MCF 10A (cell line): ENCODE measurements at regions not wholly inside any gene's neighbourhood (a gene's known extent, or its start where the extent isn't known, plus 50 kb on each side); places are given as distances from the start of the nearest gene placed in this dataset.

Experiments
- BruUV-seq: library from RNA; stranded (reverse); fragments of 400-500 nt; replicated peaks from 2 replicates; lab custom pipeline; 2021; lab: Mats Ljungman, UMichigan
- CTCF ChIA-PET: fragments of 300-600 bp; sonication (Branson Sonifier 250); formaldehyde crosslinking; extraction: SDS; loops from one replicate; lab custom pipeline; 2021; ENCODE audit warnings: antibody characterized with exemption, inconsistent platforms; lab: Yijun Ruan, JAX
- POLR2A ChIA-PET: fragments of 300-600, 350-650 bp; sonication (Branson Sonifier 250); formaldehyde crosslinking; extraction: SDS; loops from one replicate; lab custom pipeline; 2020; ENCODE audit warnings: antibody characterized with exemption, inconsistent platforms; lab: Yijun Ruan, JAX
- DNase-seq: peaks from one replicate; pipeline ENCODE4 v3.0.0-alpha.2; 2018; ENCODE audit not compliant: unreplicated experiment
- H3K27ac Mint-ChIP-seq: one replicate; pipeline ENCODE4 v1.8.0; 2022; ENCODE audit warnings: mild to moderate bottlenecking, low read depth, mixed read lengths; ENCODE audit not compliant: unreplicated experiment
- H3K27me3 Mint-ChIP-seq: one replicate; pipeline ENCODE4 v1.8.0; 2022; ENCODE audit warnings: mixed read lengths; ENCODE audit not compliant: insufficient read depth, unreplicated experiment
- H3K36me3 Mint-ChIP-seq: one replicate; pipeline ENCODE4 v1.8.0; 2022; ENCODE audit warnings: mild to moderate bottlenecking, moderate library complexity, mixed read lengths; ENCODE audit not compliant: insufficient read depth, unreplicated experiment
- H3K4me1 Mint-ChIP-seq: one replicate; pipeline ENCODE4 v1.8.0; 2022; ENCODE audit warnings: mixed read lengths; ENCODE audit not compliant: insufficient read depth, unreplicated experiment
- H3K4me3 Mint-ChIP-seq: one replicate; pipeline ENCODE4 v1.8.0; 2022; ENCODE audit warnings: mild to moderate bottlenecking, moderate library complexity, mixed read lengths; ENCODE audit not compliant: unreplicated experiment
- H3K9me3 Mint-ChIP-seq: one replicate; pipeline ENCODE4 v1.8.0; 2022; ENCODE audit warnings: mixed read lengths; ENCODE audit not compliant: unreplicated experiment
- intact Hi-C: fragments of 100-400 bp; cut with micrococcal nuclease; formaldehyde crosslinking; loops from 2 replicates; pipeline ENCODE4 v1.14.1; 2022
- TF ChIP-seq, protein P1 (sequence below): fragments of 200-600 bp; IDR thresholded peaks from one replicate; pipeline ENCODE4 v1.8.0; 2022; ENCODE audit warnings: antibody characterized with exemption, mild to moderate bottlenecking; ENCODE audit not compliant: unreplicated experiment

DNA sequence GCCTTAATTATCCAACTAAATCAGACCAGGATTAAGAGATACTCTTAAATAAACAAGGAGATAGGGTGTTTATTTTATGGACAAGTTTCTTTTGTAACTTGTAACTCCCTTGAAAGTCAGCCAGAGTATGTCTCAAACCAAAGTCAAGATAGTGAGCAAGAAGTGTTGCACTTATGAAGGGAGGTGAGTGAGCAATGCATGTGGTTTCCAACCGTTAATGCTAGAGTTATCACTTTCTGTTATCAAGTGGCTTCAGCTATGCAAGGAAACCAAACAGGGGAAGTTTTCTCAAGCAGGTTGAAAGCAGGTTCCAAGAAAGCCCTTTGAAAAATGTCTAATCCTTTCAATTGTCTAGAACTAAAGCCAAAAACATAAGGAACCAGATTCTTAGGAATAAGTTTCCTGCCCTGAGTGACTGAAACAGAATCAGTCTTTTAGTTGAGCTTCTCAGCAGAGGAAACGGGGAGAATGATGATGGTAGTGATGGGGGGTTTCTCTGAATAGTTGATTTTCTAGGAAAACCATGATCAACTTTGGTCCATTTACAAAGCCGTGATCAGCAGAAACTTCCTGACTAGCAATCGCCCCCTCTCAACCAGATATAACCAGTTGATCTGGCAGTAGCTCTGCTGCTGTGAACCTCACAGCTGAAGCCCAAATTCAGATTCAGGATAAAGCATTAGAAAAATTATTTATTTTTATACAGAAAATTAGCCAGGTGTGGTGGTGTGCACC lies 128.4 kb downstream of the DAD1 start:
- TF ChIP-seq, protein P1, sequence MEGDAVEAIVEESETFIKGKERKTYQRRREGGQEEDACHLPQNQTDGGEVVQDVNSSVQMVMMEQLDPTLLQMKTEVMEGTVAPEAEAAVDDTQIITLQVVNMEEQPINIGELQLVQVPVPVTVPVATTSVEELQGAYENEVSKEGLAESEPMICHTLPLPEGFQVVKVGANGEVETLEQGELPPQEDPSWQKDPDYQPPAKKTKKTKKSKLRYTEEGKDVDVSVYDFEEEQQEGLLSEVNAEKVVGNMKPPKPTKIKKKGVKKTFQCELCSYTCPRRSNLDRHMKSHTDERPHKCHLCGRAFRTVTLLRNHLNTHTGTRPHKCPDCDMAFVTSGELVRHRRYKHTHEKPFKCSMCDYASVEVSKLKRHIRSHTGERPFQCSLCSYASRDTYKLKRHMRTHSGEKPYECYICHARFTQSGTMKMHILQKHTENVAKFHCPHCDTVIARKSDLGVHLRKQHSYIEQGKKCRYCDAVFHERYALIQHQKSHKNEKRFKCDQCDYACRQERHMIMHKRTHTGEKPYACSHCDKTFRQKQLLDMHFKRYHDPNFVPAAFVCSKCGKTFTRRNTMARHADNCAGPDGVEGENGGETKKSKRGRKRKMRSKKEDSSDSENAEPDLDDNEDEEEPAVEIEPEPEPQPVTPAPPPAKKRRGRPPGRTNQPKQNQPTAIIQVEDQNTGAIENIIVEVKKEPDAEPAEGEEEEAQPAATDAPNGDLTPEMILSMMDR, result no peak
- Mint-ChIP-seq H3K4me1 (no peaks in the 10 kb centered on the region), H3K4me3 (no peak overlapping the region), H3K9me3 (no peaks in the 10 kb centered on the region), H3K27me3 (peaks cover 35% of the 10 kb centered on the region), H3K36me3 (no peaks in the 10 kb centered on the region), H3K27ac (no peak overlapping the region)
- no TSS peak for BruUV-seq
- ChIA-PET POLR2A (no interaction called here), CTCF (interaction anchor here (0.8 to 4.5 kb wide), 4 partner anchors 12 to 140 kb away, joined by 3 to 33 read pairs (median 4); no protein-coding TSS in a partner anchor)
- no peak for DNase-seq
- intact Hi-C loops, result no loop called here

- intact Hi-C loops, result no loop called here
- ChIA-PET POLR2A (no interaction called here), CTCF (interaction anchor here (0.6 to 4.5 kb wide), 6 partner anchors 9 to 1443 kb away, joined by 3 to 33 read pairs (median 4); no protein-coding TSS in a partner anchor)
- Mint-ChIP-seq H3K4me3 (no peak overlapping the region), H3K9me3 (no peaks in the 10 kb centered on the region), H3K27me3 (peaks cover 52% of the 10 kb centered on the region), H3K4me1 (no peaks in the 10 kb centered on the region), H3K27ac (no peak overlapping the region), H3K36me3 (no peaks in the 10 kb centered on the region)
- no peak for DNase-seq
- TF ChIP-seq, protein P1, result no peak
- BruUV-seq, result no TSS peak
Observed at GRCh38 chr14:22458737-22459136, 130.3 kb downstream of the DAD1 start.

GRCh38 chr14:22456998-22457594 lies 131.9 kb downstream of the DAD1 start:
- no peak for DNase-seq
- CTCF ChIA-PET, result interaction anchor here (0.5 to 1.8 kb wide), 7 partner anchors 8 to 150 kb away, joined by 3 to 4 read pairs (median 3); no protein-coding TSS in a partner anchor
- intact Hi-C loops, result no loop called here
- no TSS peak for BruUV-seq
- no peak overlapping the region for H3K4me3 Mint-ChIP-seq
- no peaks in the 10 kb centered on the region for H3K4me1 Mint-ChIP-seq
- H3K9me3 Mint-ChIP-seq, result no peaks in the 10 kb centered on the region
- H3K27me3 Mint-ChIP-seq, result peaks cover 65% of the 10 kb centered on the region
- no peak overlapping the region for H3K27ac Mint-ChIP-seq
- H3K36me3 Mint-ChIP-seq, result no peaks in the 10 kb centered on the region
- POLR2A ChIA-PET, result interaction anchor here (0.7 to 1.0 kb wide), 2 partner anchors 8 to 68 kb away, joined by 3 read pairs; no protein-coding TSS in a partner anchor
- TF ChIP-seq, protein P1, result no peak

DNA sequence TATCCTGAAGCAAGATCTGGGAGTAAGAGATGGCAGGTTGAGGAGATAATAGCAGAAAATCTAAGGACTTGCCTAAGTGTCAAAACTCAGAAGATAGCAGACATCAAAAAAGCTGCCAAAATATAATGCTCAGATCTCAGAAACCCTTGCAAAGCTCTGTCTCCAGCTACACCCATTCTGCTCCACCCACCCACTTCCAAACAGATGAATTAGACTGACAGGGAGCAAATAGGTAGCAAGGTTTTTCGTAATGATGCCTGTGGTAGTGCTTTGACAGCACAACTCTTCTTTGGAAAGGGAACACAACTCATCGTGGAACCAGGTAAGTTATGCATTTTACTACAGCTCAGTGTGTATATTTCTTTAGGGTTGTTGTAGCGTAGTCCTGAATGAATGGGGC lies 132.6 kb downstream of the DAD1 start:
- no peak for DNase-seq
- ChIA-PET POLR2A (interaction anchor here (1.0 kb wide), 1 partner anchor 67 kb away, joined by 3 read pairs; no protein-coding TSS in a partner anchor), CTCF (interaction anchor here (1.4 to 1.8 kb wide), 2 partner anchors 16 to 66 kb away, joined by 4 read pairs; no protein-coding TSS in a partner anchor)
- Mint-ChIP-seq H3K27ac (no peak overlapping the region), H3K36me3 (no peaks in the 10 kb centered on the region), H3K4me3 (no peak overlapping the region), H3K4me1 (no peaks in the 10 kb centered on the region), H3K9me3 (no peaks in the 10 kb centered on the region), H3K27me3 (peaks cover 65% of the 10 kb centered on the region)
- BruUV-seq, result no TSS peak
- TF ChIP-seq, protein P1, result no peak
- intact Hi-C loops, result no loop called here
